ENCODE measurements at regions not wholly inside any gene's neighbourhood (a gene's known extent, or its start where the extent isn't known, plus 50 kb on each side); places are given as distances from the start of the nearest gene placed in this dataset.

GRCh38 chr5:142478113-142478512, 153.3 kb upstream of the SPRY4 start:
- Mint-ChIP-seq H3K27ac (no peak overlapping the region), H3K9me3 (ENCODE audit: low read depth) (peaks cover 12% of the 10 kb centered on the region), H3K36me3 (ENCODE audit: insufficient read depth) (peaks cover 4% of the 10 kb centered on the region), H3K4me3 (ENCODE audit: low read depth) (no peak overlapping the region), H3K27me3 (no peaks in the 10 kb centered on the region), H3K4me1 (ENCODE audit: low read depth) (no peaks in the 10 kb centered on the region)
- no peak for DNase-seq (ENCODE audit: low spot score, unreplicated experiment)
- TF ChIP-seq CTCF (IDR thresholded peaks at IDR 0.05; ENCODE audit: unreplicated experiment), result no peak

- Mint-ChIP-seq H3K36me3 (ENCODE audit: insufficient read depth) (peaks cover 4% of the 10 kb centered on the region), H3K4me3 (ENCODE audit: low read depth) (no peak overlapping the region), H3K27ac (no peak overlapping the region), H3K27me3 (no peaks in the 10 kb centered on the region), H3K4me1 (ENCODE audit: low read depth) (no peaks in the 10 kb centered on the region), H3K9me3 (ENCODE audit: low read depth) (peaks cover 12% of the 10 kb centered on the region)
- TF ChIP-seq CTCF (IDR thresholded peaks at IDR 0.05; ENCODE audit: unreplicated experiment), result no peak
- DNase-seq (ENCODE audit: low spot score, unreplicated experiment), result no peak
Observed at GRCh38 chr5:142475102-142475513, 150.3 kb upstream of the SPRY4 start.

DNA sequence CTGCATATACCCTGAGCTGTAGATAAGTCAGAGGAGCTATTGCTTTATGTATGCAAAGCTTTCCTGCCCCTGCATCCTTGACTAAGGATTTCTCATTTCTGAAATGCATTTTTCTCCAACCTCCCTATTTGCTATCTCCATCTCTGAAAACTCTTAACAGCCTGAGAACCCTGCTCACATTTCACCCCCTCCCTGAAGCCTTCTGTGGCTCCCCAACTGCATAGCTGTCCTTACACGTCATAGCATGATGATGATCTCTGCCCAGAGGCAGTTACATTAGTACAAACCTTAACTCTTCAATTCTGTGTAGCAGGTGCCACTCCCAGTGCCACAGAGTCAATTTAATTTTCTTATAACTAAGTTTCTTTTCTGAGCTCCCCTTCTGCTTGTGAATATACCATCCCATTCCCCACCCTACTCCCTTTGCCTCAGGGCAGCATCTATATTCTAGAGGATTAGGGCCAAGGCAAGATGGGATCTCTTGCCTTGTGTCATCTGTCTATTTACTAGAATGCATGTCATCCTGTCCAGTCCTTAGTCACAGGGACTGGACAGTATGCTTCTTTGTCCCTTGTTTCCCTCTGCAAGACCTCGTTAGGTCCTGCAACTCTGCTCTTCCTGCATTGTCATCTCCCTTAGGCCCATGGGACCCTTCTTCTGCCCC, 149.7 kb upstream of the SPRY4 start:
- TF ChIP-seq CTCF (IDR thresholded peaks at IDR 0.05; ENCODE audit: unreplicated experiment), result no peak
- H3K27me3 Mint-ChIP-seq, result no peaks in the 10 kb centered on the region
- no peak overlapping the region for H3K27ac Mint-ChIP-seq
- DNase-seq (ENCODE audit: low spot score, unreplicated experiment), result no peak
- H3K9me3 Mint-ChIP-seq (ENCODE audit: low read depth), result peaks cover 12% of the 10 kb centered on the region
- H3K4me3 Mint-ChIP-seq (ENCODE audit: low read depth), result no peak overlapping the region
- H3K36me3 Mint-ChIP-seq (ENCODE audit: insufficient read depth), result peaks cover 3% of the 10 kb centered on the region
- no peaks in the 10 kb centered on the region for H3K4me1 Mint-ChIP-seq (ENCODE audit: low read depth)

GRCh38 chr5:142473038-142473437, 148.2 kb upstream of the SPRY4 start:
- no peak for DNase-seq (ENCODE audit: low spot score, unreplicated experiment)
- Mint-ChIP-seq H3K27me3 (no peaks in the 10 kb centered on the region), H3K36me3 (ENCODE audit: insufficient read depth) (no peaks in the 10 kb centered on the region), H3K4me1 (ENCODE audit: low read depth) (no peaks in the 10 kb centered on the region), H3K9me3 (ENCODE audit: low read depth) (no peaks in the 10 kb centered on the region), H3K4me3 (ENCODE audit: low read depth) (no peak overlapping the region), H3K27ac (no peak overlapping the region)
- TF ChIP-seq CTCF (IDR thresholded peaks at IDR 0.05; ENCODE audit: unreplicated experiment), result no peak

- H3K27me3 Mint-ChIP-seq, result no peaks in the 10 kb centered on the region
- no peaks in the 10 kb centered on the region for H3K9me3 Mint-ChIP-seq (ENCODE audit: low read depth)
- DNase-seq (ENCODE audit: low spot score, unreplicated experiment), result no peak
- no peaks in the 10 kb centered on the region for H3K4me1 Mint-ChIP-seq (ENCODE audit: low read depth)
- TF ChIP-seq CTCF (IDR thresholded peaks at IDR 0.05; ENCODE audit: unreplicated experiment), result no peak
- H3K27ac Mint-ChIP-seq, result no peak overlapping the region
- no peak overlapping the region for H3K4me3 Mint-ChIP-seq (ENCODE audit: low read depth)
- no peaks in the 10 kb centered on the region for H3K36me3 Mint-ChIP-seq (ENCODE audit: insufficient read depth)
Observed at GRCh38 chr5:142472306-142472951, 147.6 kb upstream of the SPRY4 start.

Measured in progenitor cell of endocrine pancreas (in vitro differentiated cells).